ENCODE measurements at regions not wholly inside any gene's neighbourhood (a gene's known extent, or its start where the extent isn't known, plus 50 kb on each side); places are given as distances from the start of the nearest gene placed in this dataset.

- DNase-seq: no peak
These were observed 681.6 kb upstream of the ARPP21 start for GRCh38 chr3:34957677-34958076.

DNA sequence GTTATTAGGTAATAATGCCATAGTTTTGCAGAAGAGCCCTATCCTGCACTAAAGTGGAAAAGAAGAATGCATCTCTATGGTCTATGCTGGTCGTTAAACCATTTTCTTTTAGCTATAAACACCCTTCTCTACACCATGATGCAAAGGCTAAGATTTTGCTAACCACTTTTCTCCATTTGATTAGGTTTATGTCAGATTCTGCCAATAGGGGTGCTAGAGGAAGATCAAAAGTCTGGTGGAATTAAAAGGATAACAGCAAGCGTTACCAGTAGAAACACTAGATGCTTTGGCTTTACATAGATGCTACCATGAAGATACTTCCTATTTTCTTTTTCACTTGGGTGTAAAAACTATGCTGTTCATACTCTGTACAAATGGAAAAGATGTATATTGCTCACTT is 669.8 kb upstream of the ARPP21 start:
- no peak for DNase-seq

DNA sequence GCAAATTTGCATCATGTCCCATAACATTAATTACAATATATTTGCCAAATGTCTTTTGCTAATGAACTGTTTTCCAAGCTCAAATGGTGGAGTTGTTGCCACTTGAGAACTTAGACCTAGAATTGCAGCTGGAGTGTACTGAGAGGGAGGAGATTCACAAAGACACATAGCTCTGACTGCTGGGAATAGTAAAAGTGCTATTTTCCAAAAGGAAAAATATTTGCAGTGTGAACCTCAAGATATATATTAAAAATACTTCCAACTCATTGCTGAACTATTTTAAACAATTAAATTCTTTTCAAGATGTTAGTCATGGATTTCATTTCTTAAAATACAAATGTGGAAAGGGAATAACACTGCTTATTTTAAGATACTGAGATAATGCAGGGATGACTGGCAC is 666.8 kb upstream of the ARPP21 start:
- no peak for DNase-seq

- DNase-seq: no peak
These were observed 665.7 kb upstream of the ARPP21 start for GRCh38 chr3:34973586-34973985.

- DNase-seq: no peak
These were observed 655.7 kb upstream of the ARPP21 start for GRCh38 chr3:34983631-34984030.

GRCh38 chr3:34988296-34988695 is 651.0 kb upstream of the ARPP21 start:
- no peak for DNase-seq

DNA sequence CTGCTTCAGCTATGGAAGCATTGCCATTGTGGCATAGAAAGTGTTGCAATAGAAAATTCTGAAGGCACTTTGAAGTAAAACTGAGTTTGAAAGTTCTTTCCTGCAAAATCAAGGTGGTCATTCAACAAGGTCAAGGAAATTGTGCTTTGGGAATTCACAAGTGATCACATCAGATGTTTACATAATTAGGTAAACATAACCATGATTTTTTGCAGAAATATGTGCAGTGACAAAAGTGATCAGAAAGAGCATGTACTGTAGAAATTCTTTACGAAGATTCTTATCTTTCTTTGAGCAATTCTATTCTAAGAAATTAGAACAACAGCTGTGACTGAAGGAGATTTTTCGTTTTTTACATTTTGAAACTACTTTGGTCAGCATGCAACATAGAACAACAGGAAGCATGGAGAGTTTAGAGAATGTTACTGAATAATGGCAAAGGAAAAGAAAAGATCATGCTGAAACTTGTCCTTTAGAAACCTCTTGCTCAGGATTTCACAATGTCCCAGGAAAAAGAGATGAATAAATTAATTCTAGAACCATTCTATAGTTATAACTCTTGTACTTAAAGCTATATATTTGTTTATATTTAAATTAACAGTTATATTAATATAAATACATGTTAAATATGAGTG is 643.4 kb upstream of the ARPP21 start:
- DNase-seq: no peak

DNA sequence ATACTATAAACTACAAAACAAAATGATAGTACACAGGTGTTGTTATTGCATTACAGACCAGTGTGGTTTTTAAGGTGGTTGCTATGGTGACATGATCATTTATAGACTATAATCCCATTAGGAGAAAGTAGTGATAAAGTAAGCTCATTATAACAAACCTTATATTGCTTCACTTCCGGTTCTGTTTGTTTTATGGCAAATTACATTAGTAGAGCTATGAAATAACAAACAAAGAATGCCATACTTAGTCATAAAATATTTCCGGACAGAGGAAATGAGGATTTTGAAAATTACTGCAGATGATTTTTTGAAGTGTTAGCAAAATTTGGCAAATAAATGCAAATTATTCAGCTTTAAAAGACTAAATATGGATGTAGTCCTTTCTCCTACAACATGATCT is 640.4 kb upstream of the ARPP21 start:
- no peak for DNase-seq

GRCh38 chr3:35012214-35012613 is 627.1 kb upstream of the ARPP21 start:
- no peak for DNase-seq

GRCh38 chr3:35028157-35028556 is 611.2 kb upstream of the ARPP21 start:
- DNase-seq: no peak

DNA sequence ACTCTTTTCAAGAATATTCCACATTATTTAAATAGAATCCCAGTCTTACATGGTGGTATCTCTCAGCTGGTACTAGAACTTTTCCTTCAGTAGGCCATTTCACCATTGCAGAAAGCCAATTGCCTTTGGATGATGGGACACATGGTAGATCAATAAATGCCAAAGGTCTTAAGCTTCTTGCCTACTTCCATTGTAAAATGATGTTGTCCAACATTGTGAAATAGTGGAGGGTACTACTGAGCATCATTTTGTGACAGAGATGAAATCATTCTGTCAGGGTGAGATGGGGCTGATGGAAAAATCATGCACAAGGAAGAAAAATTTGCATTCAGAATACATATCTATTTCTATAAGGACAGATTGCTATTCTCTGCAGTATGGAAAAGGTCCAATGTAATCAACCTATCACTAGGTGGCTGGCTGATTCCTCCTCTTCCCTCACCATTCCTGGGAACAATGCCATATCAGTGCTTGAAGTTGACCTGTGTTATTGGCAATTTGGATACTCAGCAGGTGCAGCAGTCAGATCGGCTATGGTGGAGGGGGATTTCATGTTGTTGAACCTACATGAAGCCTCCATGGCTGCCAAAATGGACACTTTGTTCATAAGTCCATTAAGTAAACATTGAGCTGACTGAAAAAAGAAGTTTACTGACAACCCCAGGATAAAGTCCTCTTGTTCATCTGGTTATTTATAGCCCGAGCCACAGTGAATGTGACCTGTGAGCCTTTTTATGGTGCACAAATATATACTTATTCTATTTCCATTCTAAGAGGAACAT is 596.9 kb upstream of the ARPP21 start:
- no peak for DNase-seq

GRCh38 chr3:35043040-35043439 is 596.3 kb upstream of the ARPP21 start:
- no peak for DNase-seq

- DNase-seq: no peak
These were observed 595.1 kb upstream of the ARPP21 start for GRCh38 chr3:35044190-35044589.

DNA sequence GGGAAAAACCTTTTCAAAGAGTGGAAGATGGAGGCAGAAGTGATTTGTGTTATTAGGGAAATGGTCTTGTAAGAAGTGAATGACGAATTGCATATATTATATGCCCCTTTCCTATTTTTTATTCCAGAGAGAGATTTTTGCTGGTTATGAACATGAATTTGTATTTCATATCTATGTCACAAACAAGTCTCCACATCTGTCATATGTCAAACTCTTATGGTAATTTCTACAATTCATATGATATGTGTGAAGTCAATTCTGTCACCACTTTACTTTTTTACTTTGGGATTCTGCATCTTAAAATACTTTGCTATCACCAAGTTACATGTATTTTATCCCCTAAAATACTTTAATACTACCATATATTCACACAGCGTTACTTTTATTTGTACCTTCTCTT is 594.2 kb upstream of the ARPP21 start:
- DNase-seq: no peak

GRCh38 chr3:35064761-35065160 is 574.6 kb upstream of the ARPP21 start:
- no peak for DNase-seq

DNA sequence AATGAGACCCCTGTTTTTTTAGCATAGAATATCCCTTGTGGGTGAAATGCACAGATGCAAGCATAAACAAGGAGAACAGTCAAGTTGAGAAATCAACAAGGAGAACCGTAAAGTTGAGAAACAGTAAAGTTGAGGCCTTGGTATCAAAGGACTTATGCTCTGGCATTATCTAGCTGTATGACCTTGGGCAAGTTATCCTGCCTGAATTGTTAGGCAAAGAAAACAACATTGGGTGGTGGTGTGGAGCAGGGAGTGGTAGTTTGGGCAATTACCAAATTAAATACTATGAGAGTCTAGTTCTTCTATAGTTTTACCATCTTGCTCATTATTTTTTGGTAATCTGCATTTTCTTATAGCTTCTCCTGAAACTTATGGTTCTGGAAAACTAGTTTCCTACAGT is 573.4 kb upstream of the ARPP21 start:
- DNase-seq: no peak

GRCh38 chr3:35067750-35068149 is 571.6 kb upstream of the ARPP21 start:
- no peak for DNase-seq

DNA sequence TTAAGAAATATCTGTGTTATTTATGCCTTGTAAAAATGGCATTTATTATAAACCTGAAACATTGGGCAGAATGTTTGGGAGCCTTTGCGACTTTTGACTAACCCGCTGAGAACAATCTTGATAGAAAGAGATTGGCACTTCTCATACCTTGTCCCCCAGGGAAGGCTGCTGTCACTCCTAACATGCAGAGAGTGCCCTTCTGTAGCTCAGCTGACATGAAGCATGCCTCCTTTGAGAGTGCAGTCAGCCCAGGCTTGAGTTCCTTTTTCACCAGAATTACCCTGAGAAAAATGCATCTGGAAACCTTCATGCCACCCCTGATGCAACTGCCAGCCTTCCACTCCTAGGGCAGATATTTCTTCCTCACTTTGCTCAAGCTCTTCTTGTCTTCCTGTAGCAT is 569.2 kb upstream of the ARPP21 start:
- DNase-seq: no peak

DNA sequence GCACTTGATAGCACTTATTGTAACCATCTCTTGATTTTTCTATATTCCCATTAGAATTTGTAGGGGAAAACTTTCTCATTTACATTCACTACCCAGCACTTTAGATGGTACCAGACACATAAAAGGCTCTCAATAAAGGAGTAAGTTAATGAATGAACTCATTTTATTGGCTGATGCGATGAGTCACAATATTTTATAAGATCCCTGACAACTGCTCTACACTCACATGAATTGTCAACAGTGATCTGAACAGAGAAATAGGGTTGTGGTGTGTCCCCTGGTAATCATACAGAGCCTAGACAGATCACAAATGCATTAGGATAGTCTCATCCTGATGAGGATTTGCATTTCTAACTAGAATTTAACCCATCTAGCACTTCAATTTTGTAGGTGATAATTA is 567.6 kb upstream of the ARPP21 start:
- no peak for DNase-seq

DNA sequence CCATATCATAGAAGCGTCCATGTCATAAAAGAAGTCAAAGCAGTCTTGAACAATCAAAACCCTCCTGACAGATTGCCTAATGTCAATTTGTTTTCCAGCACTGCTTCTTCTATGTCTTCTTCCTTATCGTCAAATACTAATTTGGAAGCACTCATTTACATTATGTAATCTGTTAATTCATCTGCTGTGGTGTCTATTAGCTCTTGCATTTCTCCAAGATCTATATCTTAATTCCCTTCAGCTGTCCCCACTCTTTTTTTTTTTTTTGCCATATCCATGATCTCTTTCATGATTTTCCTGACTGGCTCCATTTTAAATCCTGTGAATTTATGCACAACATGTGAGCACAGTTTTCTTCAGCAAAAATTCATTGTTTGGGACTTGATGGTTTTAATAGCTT is 560.5 kb upstream of the ARPP21 start:
- no peak for DNase-seq

- DNase-seq: no peak
These were observed 559.9 kb upstream of the ARPP21 start for GRCh38 chr3:35079403-35079802.

DNA sequence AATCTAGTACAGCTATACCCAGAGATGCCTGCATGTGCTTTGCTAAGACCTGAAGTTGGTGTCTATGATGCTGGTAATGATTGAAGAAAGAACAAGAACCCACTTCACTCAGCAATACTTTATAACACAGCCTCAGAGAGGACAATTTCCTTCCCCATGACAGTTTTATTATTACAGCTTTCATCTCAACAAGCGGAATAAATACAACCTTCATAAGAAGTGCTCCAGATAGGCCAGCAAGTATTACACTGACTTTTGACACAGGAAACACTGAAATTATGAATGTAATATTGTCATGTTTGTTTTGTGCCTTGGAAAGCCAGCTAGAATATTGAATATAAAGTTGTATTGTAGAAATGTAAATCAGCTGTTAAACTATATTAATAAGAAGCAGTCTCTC is 557.4 kb upstream of the ARPP21 start:
- DNase-seq: no peak

- no peak for DNase-seq
These were observed 550.4 kb upstream of the ARPP21 start for GRCh38 chr3:35088943-35089342.

- DNase-seq: no peak
These were observed 524.6 kb upstream of the ARPP21 start for GRCh38 chr3:35114686-35115085.

All from right lung (tissue), 2 donors.